ENCODE measurements at regions not wholly inside any gene's neighbourhood (a gene's known extent, or its start where the extent isn't known, plus 50 kb on each side); places are given as distances from the start of the nearest gene placed in this dataset.

- TF ChIP-seq CTCF (IDR thresholded peaks at IDR 0.05; ENCODE audit: unreplicated experiment): no peak
- peaks cover 6% of the 10 kb centered on the region for H3K27me3 Mint-ChIP-seq (ENCODE audit: unreplicated experiment)
- intact Hi-C loops (cut with micrococcal nuclease; ENCODE audit: unreplicated experiment): no loop called here
- peaks cover 7% of the 10 kb centered on the region for H3K4me1 Mint-ChIP-seq (ENCODE audit: low read depth, unreplicated experiment)
- no peaks in the 10 kb centered on the region for H3K36me3 Mint-ChIP-seq (ENCODE audit: insufficient read depth, unreplicated experiment)
- BruUV-seq (replicated peaks): no TSS peak
- CTCF ChIA-PET: no interaction called here
- no peaks in the 10 kb centered on the region for H3K9me3 Mint-ChIP-seq (ENCODE audit: low read depth, unreplicated experiment)
- DNase-seq: peak; percentile 35
- H3K4me3 Mint-ChIP-seq (ENCODE audit: low read depth, unreplicated experiment): no peak overlapping the region
- H3K27ac Mint-ChIP-seq (ENCODE audit: unreplicated experiment): no peak overlapping the region
Measured at GRCh38 chrX:39869846-39870601, 227.7 kb downstream of the BCOR start.

- CTCF ChIA-PET: no interaction called here
- Mint-ChIP-seq H3K9me3 (ENCODE audit: low read depth, unreplicated experiment) (no peaks in the 10 kb centered on the region), H3K4me1 (ENCODE audit: low read depth, unreplicated experiment) (peaks cover 7% of the 10 kb centered on the region), H3K4me3 (ENCODE audit: low read depth, unreplicated experiment) (no peak overlapping the region), H3K27ac (ENCODE audit: unreplicated experiment) (no peak overlapping the region), H3K36me3 (ENCODE audit: insufficient read depth, unreplicated experiment) (no peaks in the 10 kb centered on the region), H3K27me3 (ENCODE audit: unreplicated experiment) (peaks cover 23% of the 10 kb centered on the region)
- DNase-seq: no peak
- TF ChIP-seq CTCF (IDR thresholded peaks at IDR 0.05; ENCODE audit: unreplicated experiment): no peak
- intact Hi-C loops (cut with micrococcal nuclease; ENCODE audit: unreplicated experiment): no loop called here
- BruUV-seq (replicated peaks): no TSS peak
Measured at GRCh38 chrX:39871648-39872047, 226.1 kb downstream of the BCOR start.

- Mint-ChIP-seq H3K4me3 (ENCODE audit: low read depth, unreplicated experiment) (no peak overlapping the region), H3K27me3 (ENCODE audit: unreplicated experiment) (peaks cover 32% of the 10 kb centered on the region), H3K4me1 (ENCODE audit: low read depth, unreplicated experiment) (peaks cover 7% of the 10 kb centered on the region), H3K36me3 (ENCODE audit: insufficient read depth, unreplicated experiment) (no peaks in the 10 kb centered on the region), H3K27ac (ENCODE audit: unreplicated experiment) (no peak overlapping the region), H3K9me3 (ENCODE audit: low read depth, unreplicated experiment) (no peaks in the 10 kb centered on the region)
- CTCF ChIA-PET: no interaction called here
- intact Hi-C loops (cut with micrococcal nuclease; ENCODE audit: unreplicated experiment): no loop called here
- no TSS peak for BruUV-seq (replicated peaks)
- TF ChIP-seq CTCF (IDR thresholded peaks at IDR 0.05; ENCODE audit: unreplicated experiment): no peak
- no peak for DNase-seq
Measured at GRCh38 chrX:39873117-39873516, 224.6 kb downstream of the BCOR start.

GRCh38 chrX:39874202-39874816 is 223.4 kb downstream of the BCOR start:
- TF ChIP-seq CTCF (IDR thresholded peaks at IDR 0.05; ENCODE audit: unreplicated experiment): no peak
- Mint-ChIP-seq H3K4me3 (ENCODE audit: low read depth, unreplicated experiment) (no peak overlapping the region), H3K4me1 (ENCODE audit: low read depth, unreplicated experiment) (peaks cover 7% of the 10 kb centered on the region), H3K27me3 (ENCODE audit: unreplicated experiment) (peaks cover 41% of the 10 kb centered on the region), H3K27ac (ENCODE audit: unreplicated experiment) (no peak overlapping the region), H3K36me3 (ENCODE audit: insufficient read depth, unreplicated experiment) (no peaks in the 10 kb centered on the region), H3K9me3 (ENCODE audit: low read depth, unreplicated experiment) (no peaks in the 10 kb centered on the region)
- no peak for DNase-seq
- CTCF ChIA-PET: no interaction called here
- intact Hi-C loops (cut with micrococcal nuclease; ENCODE audit: unreplicated experiment): no loop called here
- no TSS peak for BruUV-seq (replicated peaks)

Measured in Calu3 (cell line).